Neural cell (in vitro differentiated cells): ENCODE measurements at regions not wholly inside any gene's neighbourhood (a gene's known extent, or its start where the extent isn't known, plus 50 kb on each side); places are given as distances from the start of the nearest gene placed in this dataset.

Experiments
- H2AFZ ChIP-seq: fragments of 200-600, 300-800 bp; sonication (generic), shearing (Covaris generic); 2 replicates; pipeline ENCODE4 v1.6.0; 2014; ENCODE audit warnings: low read depth, mild to moderate bottlenecking, antibody characterized with exemption, low read length, moderate library complexity
- H3F3A ChIP-seq: fragments of 200-600 bp; shearing (Covaris generic); 2 replicates; pipeline ENCODE4 v1.6.1; 2016; ENCODE audit warnings: mild to moderate bottlenecking, moderate library complexity, mixed read lengths, antibody characterized with exemption, low read length; ENCODE audit not compliant: insufficient read depth, poor library complexity, severe bottlenecking
- H3K27ac ChIP-seq: fragments of 200-600, 300-800 bp; sonication (generic), shearing (Covaris generic); 2 replicates; pipeline ENCODE4 v1.5.1; 2014; ENCODE audit warnings: mild to moderate bottlenecking, low read length, moderate library complexity
- H3K27me3 ChIP-seq: fragments of 300-800, 200-600 bp; sonication (generic), shearing (Covaris generic); 2 replicates; pipeline ENCODE4 v1.6.0; 2014; ENCODE audit warnings: mild to moderate bottlenecking, low read depth, low read length, moderate library complexity; ENCODE audit not compliant: insufficient read depth
- H3K36me3 ChIP-seq: fragments of 300-800, 200-600 bp; sonication (generic), shearing (Covaris generic); 2 replicates; pipeline ENCODE4 v1.5.1; 2014; ENCODE audit warnings: mild to moderate bottlenecking, antibody characterized with exemption, low read length, moderate library complexity; ENCODE audit not compliant: insufficient read depth
- H3K4me2 ChIP-seq: fragments of 300-800, 200-600 bp; sonication (generic), shearing (Covaris generic); 2 replicates; pipeline ENCODE4 v1.6.0; 2014; ENCODE audit warnings: mild to moderate bottlenecking, low read length
- H3K4me3 ChIP-seq: fragments of 300-800, 200-600 bp; sonication (generic), shearing (Covaris generic); 2 replicates; pipeline ENCODE4 v1.5.1; 2014; ENCODE audit warnings: mild to moderate bottlenecking, low read length, moderate library complexity
- H3K79me2 ChIP-seq: fragments of 200-600 bp; shearing (Covaris generic); replicated peaks from 2 replicates; pipeline ENCODE4 v1.6.0; 2014; ENCODE audit warnings: mild to moderate bottlenecking, low read length, moderate library complexity; ENCODE audit not compliant: insufficient read depth
- H3K9ac ChIP-seq: fragments of 300-800, 200-600 bp; sonication (generic), shearing (Covaris generic); 2 replicates; pipeline ENCODE4 v1.6.1; 2016; ENCODE audit warnings: mild to moderate bottlenecking, low read length, mixed read lengths
- H3K9me2 ChIP-seq: fragments of 200-600 bp; shearing (Covaris generic); 2 replicates; pipeline ENCODE4 v1.6.1; 2016; ENCODE audit warnings: mild to moderate bottlenecking, low read length, mixed read lengths; ENCODE audit not compliant: insufficient read depth
- H3K9me3 ChIP-seq: fragments of 200-600, 300-800 bp; sonication (generic), shearing (Covaris generic); 2 replicates; pipeline ENCODE4 v1.6.1; 2016; ENCODE audit warnings: mild to moderate bottlenecking, mixed run types, low read length, moderate library complexity, mixed read lengths
- H4K20me1 ChIP-seq: fragments of 200-600 bp; shearing (Covaris generic); 2 replicates; pipeline ENCODE4 v1.6.1; 2016; ENCODE audit warnings: mild to moderate bottlenecking, mixed run types; ENCODE audit not compliant: insufficient read depth
- EP300 ChIP-seq: fragments of 450-650 bp; conservative IDR thresholded peaks from 2 replicates; pipeline ENCODE4 v1.6.1; 2014; ENCODE audit warnings: antibody characterized with exemption, mild to moderate bottlenecking, moderate library complexity; ENCODE audit not compliant: poor library complexity, severe bottlenecking
- EZH2 ChIP-seq: fragments of 200-600, 300-800 bp; shearing (Covaris generic), sonication (generic); IDR thresholded peaks from 2 replicates; pipeline ENCODE4 v1.6.1; 2014; ENCODE audit warnings: antibody characterized with exemption, low read length, borderline replicate concordance, mild to moderate bottlenecking; ENCODE audit not compliant: insufficient read depth, poor library complexity, severe bottlenecking
- MXI1 ChIP-seq: fragments of 450-650 bp; conservative IDR thresholded peaks from 2 replicates; pipeline ENCODE4 v1.6.1; 2014; ENCODE audit warnings: antibody characterized with exemption, mild to moderate bottlenecking; ENCODE audit not compliant: poor library complexity, severe bottlenecking
- POLR2AphosphoS5 ChIP-seq: IDR thresholded peaks from 2 replicates; pipeline ENCODE4 v1.6.1; 2012
- RAD21 ChIP-seq: fragments of 450-650 bp; conservative IDR thresholded peaks from 2 replicates; pipeline ENCODE4 v1.6.1; 2014; ENCODE audit warnings: antibody characterized with exemption, mild to moderate bottlenecking, moderate library complexity
- SMC3 ChIP-seq: fragments of 450-650 bp; conservative IDR thresholded peaks from 2 replicates; pipeline ENCODE4 v1.6.1; 2014; ENCODE audit warnings: antibody characterized with exemption, mild to moderate bottlenecking, moderate library complexity; ENCODE audit not compliant: poor library complexity
- TAF1 ChIP-seq: IDR thresholded peaks from 2 replicates; pipeline ENCODE4 v1.6.1; 2012; ENCODE audit warnings: low read depth
- TF ChIP-seq, protein P1 (sequence below): fragments of 450-650 bp; IDR thresholded peaks from 2 replicates; pipeline ENCODE4 v1.5.1; 2014; ENCODE audit warnings: antibody characterized with exemption, mild to moderate bottlenecking, moderate library complexity; ENCODE audit not compliant: poor library complexity, severe bottlenecking
- TF ChIP-seq, protein P2 (sequence below): IDR thresholded peaks from 2 replicates; pipeline ENCODE4 v1.6.1; 2012; ENCODE audit warnings: borderline replicate concordance

DNA sequence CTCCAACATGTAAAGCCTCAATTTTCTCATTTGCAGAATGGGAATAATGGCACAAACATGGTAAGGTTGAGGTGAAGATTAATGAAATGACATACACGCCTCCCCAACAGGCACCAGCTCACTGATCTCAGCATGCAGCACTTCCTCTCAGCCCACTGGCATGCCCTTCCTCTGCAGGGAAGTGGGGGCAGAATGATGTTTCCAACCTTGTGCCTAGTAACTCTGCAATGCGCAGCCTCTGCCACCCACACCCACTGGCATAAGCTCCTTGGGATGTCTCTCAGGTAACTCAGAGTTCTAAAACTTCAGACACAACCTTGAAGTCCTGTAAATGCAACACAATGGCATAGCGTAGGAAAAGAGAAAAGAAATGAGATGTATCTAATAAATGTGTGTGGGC, 540.7 kb downstream of the HTR7 start:
- H3K9me2 ChIP-seq = no peaks in the 10 kb centered on the region
- H3F3A ChIP-seq = no peaks in the 10 kb centered on the region
- H3K79me2 ChIP-seq = no peaks in the 10 kb centered on the region
- no peaks in the 10 kb centered on the region for H3K27me3 ChIP-seq
- H3K9ac ChIP-seq = no peak overlapping the region
- no peak overlapping the region for H3K27ac ChIP-seq
- TF ChIP-seq, protein P1, sequence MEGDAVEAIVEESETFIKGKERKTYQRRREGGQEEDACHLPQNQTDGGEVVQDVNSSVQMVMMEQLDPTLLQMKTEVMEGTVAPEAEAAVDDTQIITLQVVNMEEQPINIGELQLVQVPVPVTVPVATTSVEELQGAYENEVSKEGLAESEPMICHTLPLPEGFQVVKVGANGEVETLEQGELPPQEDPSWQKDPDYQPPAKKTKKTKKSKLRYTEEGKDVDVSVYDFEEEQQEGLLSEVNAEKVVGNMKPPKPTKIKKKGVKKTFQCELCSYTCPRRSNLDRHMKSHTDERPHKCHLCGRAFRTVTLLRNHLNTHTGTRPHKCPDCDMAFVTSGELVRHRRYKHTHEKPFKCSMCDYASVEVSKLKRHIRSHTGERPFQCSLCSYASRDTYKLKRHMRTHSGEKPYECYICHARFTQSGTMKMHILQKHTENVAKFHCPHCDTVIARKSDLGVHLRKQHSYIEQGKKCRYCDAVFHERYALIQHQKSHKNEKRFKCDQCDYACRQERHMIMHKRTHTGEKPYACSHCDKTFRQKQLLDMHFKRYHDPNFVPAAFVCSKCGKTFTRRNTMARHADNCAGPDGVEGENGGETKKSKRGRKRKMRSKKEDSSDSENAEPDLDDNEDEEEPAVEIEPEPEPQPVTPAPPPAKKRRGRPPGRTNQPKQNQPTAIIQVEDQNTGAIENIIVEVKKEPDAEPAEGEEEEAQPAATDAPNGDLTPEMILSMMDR = no peak
- TF ChIP-seq EZH2 = no peak
- TF ChIP-seq POLR2AphosphoS5 = no peak
- no peak for TF ChIP-seq MXI1
- no peak for TF ChIP-seq RAD21
- TF ChIP-seq SMC3 = no peak
- TF ChIP-seq, protein P2, sequence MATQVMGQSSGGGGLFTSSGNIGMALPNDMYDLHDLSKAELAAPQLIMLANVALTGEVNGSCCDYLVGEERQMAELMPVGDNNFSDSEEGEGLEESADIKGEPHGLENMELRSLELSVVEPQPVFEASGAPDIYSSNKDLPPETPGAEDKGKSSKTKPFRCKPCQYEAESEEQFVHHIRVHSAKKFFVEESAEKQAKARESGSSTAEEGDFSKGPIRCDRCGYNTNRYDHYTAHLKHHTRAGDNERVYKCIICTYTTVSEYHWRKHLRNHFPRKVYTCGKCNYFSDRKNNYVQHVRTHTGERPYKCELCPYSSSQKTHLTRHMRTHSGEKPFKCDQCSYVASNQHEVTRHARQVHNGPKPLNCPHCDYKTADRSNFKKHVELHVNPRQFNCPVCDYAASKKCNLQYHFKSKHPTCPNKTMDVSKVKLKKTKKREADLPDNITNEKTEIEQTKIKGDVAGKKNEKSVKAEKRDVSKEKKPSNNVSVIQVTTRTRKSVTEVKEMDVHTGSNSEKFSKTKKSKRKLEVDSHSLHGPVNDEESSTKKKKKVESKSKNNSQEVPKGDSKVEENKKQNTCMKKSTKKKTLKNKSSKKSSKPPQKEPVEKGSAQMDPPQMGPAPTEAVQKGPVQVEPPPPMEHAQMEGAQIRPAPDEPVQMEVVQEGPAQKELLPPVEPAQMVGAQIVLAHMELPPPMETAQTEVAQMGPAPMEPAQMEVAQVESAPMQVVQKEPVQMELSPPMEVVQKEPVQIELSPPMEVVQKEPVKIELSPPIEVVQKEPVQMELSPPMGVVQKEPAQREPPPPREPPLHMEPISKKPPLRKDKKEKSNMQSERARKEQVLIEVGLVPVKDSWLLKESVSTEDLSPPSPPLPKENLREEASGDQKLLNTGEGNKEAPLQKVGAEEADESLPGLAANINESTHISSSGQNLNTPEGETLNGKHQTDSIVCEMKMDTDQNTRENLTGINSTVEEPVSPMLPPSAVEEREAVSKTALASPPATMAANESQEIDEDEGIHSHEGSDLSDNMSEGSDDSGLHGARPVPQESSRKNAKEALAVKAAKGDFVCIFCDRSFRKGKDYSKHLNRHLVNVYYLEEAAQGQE = no peak
- no peak for TF ChIP-seq EP300
- no peak for TF ChIP-seq TAF1
- no peak overlapping the region for H3K4me2 ChIP-seq
- H2AFZ ChIP-seq = no peak overlapping the region
- no peaks in the 10 kb centered on the region for H3K9me3 ChIP-seq
- H4K20me1 ChIP-seq = no peaks in the 10 kb centered on the region
- H3K4me3 ChIP-seq = no peak overlapping the region
- no peaks in the 10 kb centered on the region for H3K36me3 ChIP-seq

DNA sequence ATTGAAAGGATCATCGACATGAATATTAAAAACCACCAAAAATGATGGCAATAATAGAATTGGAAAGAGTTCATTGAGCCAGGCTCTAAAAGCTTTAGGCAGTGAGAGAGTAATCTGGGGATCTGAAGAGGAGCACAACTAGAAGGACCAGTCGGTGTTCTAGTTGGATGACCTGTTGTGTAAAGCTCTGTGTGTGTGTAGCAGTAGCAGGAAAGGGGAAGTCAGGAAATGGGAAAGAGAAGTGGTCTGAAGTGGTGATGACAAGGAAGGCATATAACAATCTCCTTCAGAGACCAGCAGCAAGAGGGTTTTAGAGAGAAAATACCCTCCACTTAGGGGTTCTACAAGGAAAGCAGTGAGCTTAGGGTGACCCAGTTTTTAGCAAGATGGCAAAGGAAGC, 539.2 kb downstream of the HTR7 start:
- H3K4me2 ChIP-seq = no peak overlapping the region
- no peaks in the 10 kb centered on the region for H3K9me3 ChIP-seq
- H3K9ac ChIP-seq = no peak overlapping the region
- H4K20me1 ChIP-seq = no peaks in the 10 kb centered on the region
- H3K27me3 ChIP-seq = no peaks in the 10 kb centered on the region
- H3F3A ChIP-seq = no peaks in the 10 kb centered on the region
- peak overlapping the region; percentile 43 for H3K27ac ChIP-seq
- TF ChIP-seq MXI1 (no peak), SMC3 (no peak), TAF1 (no peak)
- TF ChIP-seq, protein P2 = no peak
- H3K4me3 ChIP-seq = no peak overlapping the region
- H3K79me2 ChIP-seq = no peaks in the 10 kb centered on the region
- H3K9me2 ChIP-seq = no peaks in the 10 kb centered on the region
- H2AFZ ChIP-seq = no peak overlapping the region
- H3K36me3 ChIP-seq = no peaks in the 10 kb centered on the region
